ENCODE measurements at regions not wholly inside any gene's neighbourhood (a gene's known extent, or its start where the extent isn't known, plus 50 kb on each side); places are given as distances from the start of the nearest gene placed in this dataset.

DNA sequence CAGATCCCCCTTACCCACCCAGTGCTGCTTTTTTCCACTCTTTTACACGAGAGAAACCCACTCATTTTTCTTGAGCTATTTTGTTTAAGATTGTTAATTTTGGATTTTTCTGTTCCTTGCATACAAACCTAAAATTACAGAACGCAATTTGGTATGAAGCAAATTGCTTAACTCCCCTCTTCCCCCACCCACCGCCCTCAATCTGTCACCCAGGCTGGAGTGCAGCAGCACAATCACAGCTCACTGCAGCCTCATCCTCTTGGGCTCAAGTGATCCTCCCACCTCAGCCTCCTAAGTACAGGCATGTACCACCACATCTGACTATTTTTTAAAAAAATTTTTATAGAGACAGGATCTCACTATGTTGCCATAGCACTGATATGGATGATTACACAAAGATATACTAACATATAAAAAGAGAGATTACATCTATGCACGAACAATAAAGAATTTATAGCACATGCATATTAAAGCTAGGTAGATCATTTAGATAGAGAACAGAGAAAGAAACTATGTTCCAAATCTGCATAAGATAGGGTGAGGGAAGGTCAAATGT, 203.6 kb downstream of the PIK3R1 start:
- DNase-seq (ENCODE audit: low read depth), result no peak
- TF ChIP-seq, protein P1, sequence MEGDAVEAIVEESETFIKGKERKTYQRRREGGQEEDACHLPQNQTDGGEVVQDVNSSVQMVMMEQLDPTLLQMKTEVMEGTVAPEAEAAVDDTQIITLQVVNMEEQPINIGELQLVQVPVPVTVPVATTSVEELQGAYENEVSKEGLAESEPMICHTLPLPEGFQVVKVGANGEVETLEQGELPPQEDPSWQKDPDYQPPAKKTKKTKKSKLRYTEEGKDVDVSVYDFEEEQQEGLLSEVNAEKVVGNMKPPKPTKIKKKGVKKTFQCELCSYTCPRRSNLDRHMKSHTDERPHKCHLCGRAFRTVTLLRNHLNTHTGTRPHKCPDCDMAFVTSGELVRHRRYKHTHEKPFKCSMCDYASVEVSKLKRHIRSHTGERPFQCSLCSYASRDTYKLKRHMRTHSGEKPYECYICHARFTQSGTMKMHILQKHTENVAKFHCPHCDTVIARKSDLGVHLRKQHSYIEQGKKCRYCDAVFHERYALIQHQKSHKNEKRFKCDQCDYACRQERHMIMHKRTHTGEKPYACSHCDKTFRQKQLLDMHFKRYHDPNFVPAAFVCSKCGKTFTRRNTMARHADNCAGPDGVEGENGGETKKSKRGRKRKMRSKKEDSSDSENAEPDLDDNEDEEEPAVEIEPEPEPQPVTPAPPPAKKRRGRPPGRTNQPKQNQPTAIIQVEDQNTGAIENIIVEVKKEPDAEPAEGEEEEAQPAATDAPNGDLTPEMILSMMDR (IDR thresholded peaks at IDR 0.05; ENCODE audit: insufficient read depth, low read length), result no peak
- no peak overlapping the region for H3K4me3 ChIP-seq (ENCODE audit: low read depth, low read length)

DNA sequence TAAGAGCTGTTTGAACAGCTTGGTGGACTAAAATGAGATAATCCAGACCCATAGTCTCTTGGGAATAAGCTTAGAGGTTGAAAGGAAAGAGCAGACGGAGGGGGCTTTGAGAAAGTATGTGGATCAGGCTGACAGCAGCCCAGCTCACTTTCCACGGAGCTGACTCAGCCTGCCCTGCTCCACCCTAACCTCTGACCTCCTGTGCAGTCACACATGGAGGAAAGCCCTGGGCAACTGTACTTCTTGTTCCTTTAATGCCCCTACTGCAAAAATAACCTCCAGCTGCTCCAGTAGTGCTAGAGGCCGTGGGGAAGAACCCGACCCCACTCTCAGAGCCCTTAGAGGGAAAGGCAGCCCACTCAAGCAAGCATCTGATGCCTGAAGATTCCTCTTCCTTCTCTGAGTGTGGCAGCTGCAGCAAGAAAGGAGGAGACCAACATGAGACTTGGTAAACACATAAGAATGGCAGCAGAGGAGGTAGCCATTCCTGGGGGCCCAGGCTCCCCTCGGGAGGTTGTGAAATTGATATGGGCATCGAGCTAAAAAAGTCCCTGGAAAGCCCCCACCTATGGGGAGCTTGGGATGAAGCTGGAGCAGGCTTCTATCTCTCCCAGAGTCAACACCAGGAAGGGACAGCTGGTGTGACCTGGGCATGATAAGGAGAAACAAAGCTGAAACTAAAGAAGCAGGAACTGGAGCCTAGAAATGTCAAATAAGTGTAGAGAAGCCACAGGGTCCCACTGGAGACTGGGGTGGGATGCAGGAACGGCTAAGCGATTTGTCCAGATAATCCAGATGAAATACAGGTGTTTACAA, 204.3 kb downstream of the PIK3R1 start:
- TF ChIP-seq, protein P1 (IDR thresholded peaks at IDR 0.05; ENCODE audit: insufficient read depth, low read length), result no peak
- no peak overlapping the region for H3K4me3 ChIP-seq (ENCODE audit: low read depth, low read length)
- DNase-seq (ENCODE audit: low read depth), result peak; percentile 72

DNA sequence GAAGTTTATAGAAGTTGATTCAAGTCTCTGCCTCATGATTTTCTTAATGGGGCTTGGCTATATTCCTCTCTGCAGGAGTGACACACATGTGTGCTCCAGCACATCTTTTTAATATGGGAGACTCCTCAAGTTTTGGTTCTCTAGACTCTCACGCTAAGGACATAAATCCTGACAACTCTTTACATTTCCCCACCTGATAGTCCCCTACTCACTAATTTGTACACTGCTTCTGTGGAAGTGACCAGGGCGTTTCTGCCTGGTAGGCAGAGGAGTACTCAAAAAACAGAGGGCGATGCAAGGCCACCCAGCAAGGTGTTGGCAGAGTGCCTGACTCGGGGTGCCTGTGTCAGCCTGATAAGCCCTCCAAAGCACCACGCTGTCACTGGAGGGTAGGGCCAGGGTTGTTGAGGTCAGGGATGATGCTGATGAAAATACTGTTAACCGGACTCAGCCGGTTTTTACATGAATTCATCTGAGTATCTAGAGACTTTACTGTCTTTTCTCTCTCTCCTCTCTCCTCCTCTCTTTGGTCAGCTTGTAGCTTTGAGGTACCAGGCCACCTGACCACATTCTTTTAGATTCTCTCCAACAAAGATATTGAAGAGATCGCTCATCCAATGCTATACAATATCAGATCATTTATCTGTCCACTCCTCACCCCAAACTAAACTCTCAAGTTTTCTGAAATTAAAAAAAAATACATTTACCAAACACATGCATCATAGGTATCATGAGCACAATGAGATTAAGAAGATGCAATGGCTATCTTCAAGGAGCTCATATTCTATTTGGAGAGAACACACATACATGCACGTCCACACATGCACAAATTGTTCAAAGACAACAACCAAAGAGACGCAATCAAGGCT, 205.2 kb downstream of the PIK3R1 start:
- no peak overlapping the region for H3K4me3 ChIP-seq (ENCODE audit: low read depth, low read length)
- DNase-seq (ENCODE audit: low read depth), result no peak
- TF ChIP-seq, protein P1 (IDR thresholded peaks at IDR 0.05; ENCODE audit: insufficient read depth, low read length), result no peak

DNA sequence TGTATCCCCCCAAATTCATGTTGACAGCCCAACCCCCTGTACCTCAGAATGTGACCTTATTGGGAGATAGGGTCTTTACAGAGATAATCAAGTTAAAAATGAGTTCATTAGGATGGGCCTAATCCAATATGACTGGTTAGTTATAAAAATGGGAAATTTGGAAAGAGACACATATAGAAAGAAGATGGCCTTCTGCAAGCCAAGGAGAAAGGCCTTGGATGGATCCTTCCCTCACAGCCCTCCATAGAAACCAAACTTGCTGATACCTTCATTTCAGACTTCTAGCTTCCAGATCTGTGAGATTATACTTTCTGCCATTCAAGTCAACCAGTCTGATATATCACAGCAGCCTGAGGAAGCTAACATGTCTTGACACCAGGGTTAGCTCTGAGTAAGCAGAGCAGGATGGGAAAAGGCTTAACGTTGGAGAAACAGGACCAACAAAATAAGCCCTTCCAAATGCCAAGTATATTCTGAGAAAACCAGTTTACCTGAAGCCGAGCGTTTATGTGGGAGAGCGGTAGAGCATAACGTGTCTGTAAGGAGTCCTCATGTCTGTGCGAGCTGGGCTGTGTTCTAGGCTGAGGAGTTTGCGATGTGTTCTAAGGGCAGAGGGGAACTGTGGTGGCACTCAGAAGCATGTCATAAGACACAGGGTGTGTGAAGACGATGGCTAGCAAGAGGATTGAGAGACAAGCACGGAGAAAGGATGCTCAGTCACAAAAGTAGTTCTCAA, 206.1 kb downstream of the PIK3R1 start:
- DNase-seq (ENCODE audit: low read depth), result no peak
- no peak overlapping the region for H3K4me3 ChIP-seq (ENCODE audit: low read depth, low read length)
- TF ChIP-seq, protein P1 (IDR thresholded peaks at IDR 0.05; ENCODE audit: insufficient read depth, low read length), result no peak

DNA sequence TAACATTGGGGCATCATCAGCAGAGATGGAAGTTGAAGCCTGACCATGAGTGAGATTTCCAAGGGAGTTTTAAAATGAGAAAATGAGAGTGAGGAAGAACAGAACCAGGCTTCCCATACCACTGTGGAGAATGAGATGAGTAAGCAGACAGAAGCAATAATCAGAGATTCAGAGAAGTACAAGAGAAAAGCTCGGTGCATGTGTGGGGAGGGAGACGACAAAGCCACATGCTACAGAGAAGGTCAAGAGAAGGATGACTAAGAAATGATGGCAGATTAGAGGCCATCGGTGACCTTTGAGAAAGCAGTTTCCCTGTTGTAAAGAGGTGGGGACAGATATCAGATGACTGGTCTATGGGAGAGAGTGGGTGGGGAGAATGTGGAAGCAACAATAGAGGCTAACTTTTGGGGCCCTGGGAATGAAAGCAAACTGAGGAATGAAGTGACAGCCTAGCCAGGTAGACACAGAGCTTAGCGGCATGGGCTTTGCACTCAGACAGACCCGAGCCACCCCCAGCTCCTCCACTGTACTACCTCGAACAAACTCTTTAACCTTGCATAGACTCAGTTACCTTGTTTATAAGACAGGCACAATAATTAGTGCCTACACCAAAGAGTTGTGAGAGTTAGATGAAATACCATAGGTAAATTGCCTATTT, 207.7 kb downstream of the PIK3R1 start:
- DNase-seq (ENCODE audit: low read depth), result no peak
- no peak overlapping the region for H3K4me3 ChIP-seq (ENCODE audit: low read depth, low read length)
- TF ChIP-seq, protein P1 (IDR thresholded peaks at IDR 0.05; ENCODE audit: insufficient read depth, low read length), result no peak

Data from fibroblast of the aortic adventitia (primary cell).